Mesenchymal stem cell (in vitro differentiated cells and primary cell): ENCODE measurements at regions not wholly inside any gene's neighbourhood (a gene's known extent, or its start where the extent isn't known, plus 50 kb on each side); places are given as distances from the start of the nearest gene placed in this dataset.
"Not testable (repeated sequence)": the region's sequence is repeated elsewhere in the genome, so short reads cannot be mapped to it uniquely, and the experiment has no call there.

ENCODE experiments used
- DNase-seq: peaks from one replicate; pipeline ENCODE4 v3.0.0-alpha.2; 2013
- H2AFZ ChIP-seq: one replicate; pipeline ENCODE4 v1.6.1; 2013; ENCODE audit warnings: low read depth, mild to moderate bottlenecking, control low read depth, inconsistent platforms, low read length, moderate library complexity
- H2AK5ac ChIP-seq: 2 replicates; pipeline ENCODE4 v1.6.1; 2013; ENCODE audit warnings: low read length, moderate library complexity, mild to moderate bottlenecking, inconsistent platforms; ENCODE audit not compliant: severe bottlenecking
- H2BK120ac ChIP-seq: one replicate; pipeline ENCODE4 v1.6.1; 2013; ENCODE audit warnings: low read depth, mild to moderate bottlenecking, inconsistent platforms, low read length, moderate library complexity
- H2BK12ac ChIP-seq, 2 experiments: one replicate each; pipeline ENCODE4 v1.6.1; 2013; ENCODE audit warnings: inconsistent platforms in 2 of 2, low read length in 2 of 2, mild to moderate bottlenecking in 2 of 2, moderate library complexity in 2 of 2, control low read depth in 1 of 2
- H2BK15ac ChIP-seq: one replicate; pipeline ENCODE4 v1.6.1; 2013; ENCODE audit warnings: mild to moderate bottlenecking, low read depth, inconsistent platforms; ENCODE audit not compliant: poor library complexity, severe bottlenecking
- H2BK5ac ChIP-seq: 2 replicates; pipeline ENCODE4 v1.6.1; 2013; ENCODE audit warnings: low read depth, mild to moderate bottlenecking, low read length, control low read depth, inconsistent platforms; ENCODE audit not compliant: poor library complexity, severe bottlenecking
- H3K14ac ChIP-seq, 2 experiments: one replicate each; pipeline ENCODE4 v1.6.1; 2013; ENCODE audit warnings: inconsistent platforms in 2 of 2, low read length in 2 of 2, control low read depth in 1 of 2, mild to moderate bottlenecking in 1 of 2, moderate library complexity in 1 of 2
- H3K18ac ChIP-seq, 2 experiments: one replicate each; pipeline ENCODE4 v1.6.1; 2013; ENCODE audit warnings: inconsistent platforms in 2 of 2, low read length in 2 of 2, control low read depth in 1 of 2, low read depth in 1 of 2, mild to moderate bottlenecking in 1 of 2
- H3K23ac ChIP-seq, 2 experiments: one replicate each; pipeline ENCODE4 v1.6.1; 2013; ENCODE audit warnings: inconsistent platforms in 2 of 2, low read length in 2 of 2, mild to moderate bottlenecking in 2 of 2, moderate library complexity in 2 of 2, control low read depth in 1 of 2
- H3K27ac ChIP-seq: 2 replicates; pipeline ENCODE4 v1.5.1; 2013; ENCODE audit warnings: mild to moderate bottlenecking, moderate library complexity, low read length, control low read depth, inconsistent platforms; ENCODE audit not compliant: poor library complexity, severe bottlenecking
- H3K27me3 ChIP-seq, 2 experiments: 2 replicates each; pipeline versions ENCODE4 v1.6.1 to v1.7.0; 2013; ENCODE audit warnings: low read length in 2 of 2, mild to moderate bottlenecking in 2 of 2, moderate library complexity in 2 of 2, control low read depth in 1 of 2, inconsistent platforms in 1 of 2; ENCODE audit not compliant: control insufficient read depth in 1 of 2, insufficient read depth in 1 of 2
- H3K36me3 ChIP-seq, 2 experiments: 2 replicates each; pipeline versions ENCODE4 v1.6.1 to v1.7.0; 2013; ENCODE audit warnings: low read length in 2 of 2, control low read depth in 1 of 2, inconsistent platforms in 1 of 2, low read depth in 1 of 2, mild to moderate bottlenecking in 1 of 2; ENCODE audit not compliant: insufficient read depth in 2 of 2, control insufficient read depth in 1 of 2
- H3K4ac ChIP-seq, 2 experiments: one replicate each; pipeline ENCODE4 v1.6.1; 2013; ENCODE audit warnings: inconsistent platforms in 2 of 2, low read length in 2 of 2, mild to moderate bottlenecking in 2 of 2, moderate library complexity in 2 of 2, control low read depth in 1 of 2, low read depth in 1 of 2
- H3K4me1 ChIP-seq: 2 replicates; pipeline ENCODE4 v1.6.1; 2013; ENCODE audit warnings: low read depth, low read length, control low read depth; ENCODE audit not compliant: control insufficient read depth, insufficient read depth
- H3K4me2 ChIP-seq: 2 replicates; pipeline ENCODE4 v1.6.1; 2013; ENCODE audit warnings: low read length, mild to moderate bottlenecking, inconsistent platforms; ENCODE audit not compliant: poor library complexity, severe bottlenecking
- H3K4me3 ChIP-seq, 2 experiments: 2 replicates each; pipeline versions ENCODE4 v1.5.1 to v1.7.0; 2013; ENCODE audit warnings: low read length in 2 of 2, mild to moderate bottlenecking in 2 of 2, control low read depth in 1 of 2, low read depth in 1 of 2; ENCODE audit not compliant: insufficient read depth in 1 of 2
- H3K79me1 ChIP-seq: replicated peaks from 2 replicates; pipeline ENCODE4 v1.6.1; 2013; ENCODE audit warnings: mild to moderate bottlenecking, control low read depth, low read length, inconsistent platforms; ENCODE audit not compliant: poor library complexity, severe bottlenecking
- H3K9ac ChIP-seq: 2 replicates; pipeline ENCODE4 v1.7.0; 2013; ENCODE audit warnings: mild to moderate bottlenecking, low read length, moderate library complexity
- H3K9me3 ChIP-seq: 2 replicates; pipeline ENCODE4 v1.7.0; 2013; ENCODE audit warnings: mild to moderate bottlenecking, low read length; ENCODE audit not compliant: control insufficient read depth
- H4K8ac ChIP-seq: one replicate; pipeline ENCODE4 v1.6.1; 2013; ENCODE audit warnings: inconsistent platforms, mild to moderate bottlenecking, low read length, moderate library complexity
- H4K91ac ChIP-seq: one replicate; pipeline ENCODE4 v1.6.1; 2013; ENCODE audit warnings: mild to moderate bottlenecking, low read length, inconsistent platforms
- WGBS: methylation state at CpG from one replicate; pipeline ENCODE4 v1.1.7; 2013; ENCODE audit warnings: mixed read lengths; 5-methylcytosine and 5-hydroxymethylcytosine counted together

GRCh38 chr14:97129639-97130038 lies 332.5 kb downstream of the VRK1 start:
- Histone ChIP-seq H3K4ac (no peak overlapping the region), H2BK5ac (no peak overlapping the region), H3K14ac (no peak overlapping the region), H4K8ac (no peak overlapping the region), H2BK120ac (no peak overlapping the region), H3K9ac (no peak overlapping the region), H3K27me3 (no peaks in the 10 kb centered on the region), H3K36me3 (no peaks in the 10 kb centered on the region), H4K91ac (no peak overlapping the region), H3K23ac (no peak overlapping the region), H2AK5ac (no peak overlapping the region), H3K4me3 (no peak overlapping the region), H2BK12ac (no peak overlapping the region), H3K9me3 (peaks cover 5% of the 10 kb centered on the region), H3K18ac (no peak overlapping the region), H2BK15ac (no peak overlapping the region), H3K27ac (no peak overlapping the region), H3K79me1 (no peaks in the 10 kb centered on the region), H2AFZ (no peak overlapping the region), H3K4me2 (no peak overlapping the region), H3K4me1 (no peaks in the 10 kb centered on the region)
- WGBS, result 90% methylated on average over 2 of the region's 2 CpGs
- no peak for DNase-seq

GRCh38 chr14:97135847-97136246 lies 338.7 kb downstream of the VRK1 start:
- not testable (repeated sequence) for H2BK15ac ChIP-seq, DNase-seq, H3K4ac ChIP-seq, H3K18ac ChIP-seq, H2BK120ac ChIP-seq, H4K91ac ChIP-seq, H3K27me3 ChIP-seq, H3K4me1 ChIP-seq, H3K4me3 ChIP-seq, H3K9ac ChIP-seq, H3K79me1 ChIP-seq, H4K8ac ChIP-seq, H2BK12ac ChIP-seq, H2AFZ ChIP-seq, H3K14ac ChIP-seq, H3K9me3 ChIP-seq, H3K27ac ChIP-seq, H3K4me2 ChIP-seq, H3K23ac ChIP-seq, H3K36me3 ChIP-seq, H2BK5ac ChIP-seq, H2AK5ac ChIP-seq
- WGBS, result 79% methylated on average over 1 of the region's 1 CpG

GRCh38 chr14:97137705-97138104 lies 340.5 kb downstream of the VRK1 start:
- Histone ChIP-seq H3K27ac (no peak overlapping the region), H3K9ac (no peak overlapping the region), H3K4me3 (no peak overlapping the region)

GRCh38 chr14:97138801-97139200 lies 341.6 kb downstream of the VRK1 start:
- Histone ChIP-seq H3K14ac (no peak overlapping the region), H3K4me3 (no peak overlapping the region), H3K18ac (no peak overlapping the region), H2AK5ac (no peak overlapping the region), H2BK5ac (no peak overlapping the region), H2BK120ac (no peak overlapping the region), H3K9ac (no peak overlapping the region), H4K8ac (no peak overlapping the region), H3K27ac (no peak overlapping the region), H3K4me1 (no peaks in the 10 kb centered on the region), H3K9me3 (peaks cover 4% of the 10 kb centered on the region), H3K79me1 (no peaks in the 10 kb centered on the region), H2AFZ (no peak overlapping the region), H4K91ac (no peak overlapping the region), H2BK12ac (no peak overlapping the region), H3K4me2 (no peak overlapping the region), H2BK15ac (no peak overlapping the region), H3K36me3 (no peaks in the 10 kb centered on the region), H3K4ac (no peak overlapping the region), H3K23ac (no peak overlapping the region), H3K27me3 (no peaks in the 10 kb centered on the region)
- DNase-seq, result no peak
- whole genome bisulfite sequencing, result 60% methylated on average over 4 of the region's 4 CpGs

More at GRCh38 chr14:97137705-97138104, 340.5 kb downstream of the VRK1 start:
- H3K36me3 ChIP-seq, result no peaks in the 10 kb centered on the region
- peaks cover 4% of the 10 kb centered on the region for H3K9me3 ChIP-seq
- no peak overlapping the region for H3K14ac ChIP-seq
- no peak overlapping the region for H3K4me2 ChIP-seq
- no peak overlapping the region for H4K8ac ChIP-seq
- H3K18ac ChIP-seq, result no peak overlapping the region
- H3K79me1 ChIP-seq, result no peaks in the 10 kb centered on the region
- no peaks in the 10 kb centered on the region for H3K4me1 ChIP-seq
- H2BK12ac ChIP-seq, result no peak overlapping the region
- H2BK120ac ChIP-seq, result no peak overlapping the region
- H4K91ac ChIP-seq, result no peak overlapping the region
- H2BK5ac ChIP-seq, result no peak overlapping the region
- H2BK15ac ChIP-seq, result no peak overlapping the region
- no peak overlapping the region for H3K4ac ChIP-seq
- no peak overlapping the region for H3K23ac ChIP-seq
- no peak overlapping the region for H2AK5ac ChIP-seq
- no peaks in the 10 kb centered on the region for H3K27me3 ChIP-seq
- H2AFZ ChIP-seq, result no peak overlapping the region
- WGBS, result 72% methylated on average over 5 of the region's 7 CpGs
- no peak for DNase-seq
